ENCODE measurements at regions not wholly inside any gene's neighbourhood (a gene's known extent, or its start where the extent isn't known, plus 50 kb on each side); places are given as distances from the start of the nearest gene placed in this dataset.

DNA sequence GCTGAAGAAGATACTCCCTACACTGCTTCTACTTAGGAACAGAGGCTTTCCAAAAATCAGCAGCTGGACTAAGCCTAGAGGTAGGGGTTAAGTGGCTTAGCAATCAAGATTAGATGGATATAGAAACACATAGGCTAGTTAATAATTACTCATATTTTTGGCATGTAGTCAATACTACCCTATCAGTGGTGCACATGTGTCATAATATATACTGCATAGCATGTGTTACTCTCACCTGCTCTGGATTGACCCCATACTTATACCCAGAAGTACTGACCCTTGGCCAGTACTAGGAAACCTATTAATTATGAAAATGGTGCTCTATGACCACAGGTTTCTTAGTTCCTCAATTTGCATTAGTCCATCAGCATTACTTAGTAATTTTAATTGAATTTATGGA lies 528.4 kb upstream of the LMO3 start:
- TF ChIP-seq, protein P1, sequence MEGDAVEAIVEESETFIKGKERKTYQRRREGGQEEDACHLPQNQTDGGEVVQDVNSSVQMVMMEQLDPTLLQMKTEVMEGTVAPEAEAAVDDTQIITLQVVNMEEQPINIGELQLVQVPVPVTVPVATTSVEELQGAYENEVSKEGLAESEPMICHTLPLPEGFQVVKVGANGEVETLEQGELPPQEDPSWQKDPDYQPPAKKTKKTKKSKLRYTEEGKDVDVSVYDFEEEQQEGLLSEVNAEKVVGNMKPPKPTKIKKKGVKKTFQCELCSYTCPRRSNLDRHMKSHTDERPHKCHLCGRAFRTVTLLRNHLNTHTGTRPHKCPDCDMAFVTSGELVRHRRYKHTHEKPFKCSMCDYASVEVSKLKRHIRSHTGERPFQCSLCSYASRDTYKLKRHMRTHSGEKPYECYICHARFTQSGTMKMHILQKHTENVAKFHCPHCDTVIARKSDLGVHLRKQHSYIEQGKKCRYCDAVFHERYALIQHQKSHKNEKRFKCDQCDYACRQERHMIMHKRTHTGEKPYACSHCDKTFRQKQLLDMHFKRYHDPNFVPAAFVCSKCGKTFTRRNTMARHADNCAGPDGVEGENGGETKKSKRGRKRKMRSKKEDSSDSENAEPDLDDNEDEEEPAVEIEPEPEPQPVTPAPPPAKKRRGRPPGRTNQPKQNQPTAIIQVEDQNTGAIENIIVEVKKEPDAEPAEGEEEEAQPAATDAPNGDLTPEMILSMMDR (IDR thresholded peaks at IDR 0.05; ENCODE audit: low read depth, low read length, poor library complexity, severe bottlenecking): no peak
- TF ChIP-seq EZH2phosphoT487 (IDR thresholded peaks at IDR 0.05; ENCODE audit: borderline replicate concordance, low read length): no peak
